SU-DHL-6 (cell line): ENCODE measurements at regions not wholly inside any gene's neighbourhood (a gene's known extent, or its start where the extent isn't known, plus 50 kb on each side); places are given as distances from the start of the nearest gene placed in this dataset.

Experiments used
- EZH2phosphoT487 ChIP-seq: fragments of 200-600 bp; sonication (generic), shearing (Covaris generic); conservative IDR thresholded peaks from 2 replicates; pipeline ENCODE4 v1.6.1; 2018; ENCODE audit warnings: mild to moderate bottlenecking, antibody characterized with exemption, low read length, moderate library complexity, mixed read lengths
- TF ChIP-seq, protein P1 (sequence below): fragments of 200-600 bp; sonication (generic); IDR thresholded peaks from one replicate; pipeline ENCODE4 v1.5.1; 2017; ENCODE audit warnings: antibody characterized with exemption, mild to moderate bottlenecking, low read length, moderate library complexity; ENCODE audit not compliant: insufficient read depth, poor library complexity, severe bottlenecking

GRCh38 chr5:13572163-13572562, 372.3 kb downstream of the DNAH5 start:
- TF ChIP-seq, protein P1, sequence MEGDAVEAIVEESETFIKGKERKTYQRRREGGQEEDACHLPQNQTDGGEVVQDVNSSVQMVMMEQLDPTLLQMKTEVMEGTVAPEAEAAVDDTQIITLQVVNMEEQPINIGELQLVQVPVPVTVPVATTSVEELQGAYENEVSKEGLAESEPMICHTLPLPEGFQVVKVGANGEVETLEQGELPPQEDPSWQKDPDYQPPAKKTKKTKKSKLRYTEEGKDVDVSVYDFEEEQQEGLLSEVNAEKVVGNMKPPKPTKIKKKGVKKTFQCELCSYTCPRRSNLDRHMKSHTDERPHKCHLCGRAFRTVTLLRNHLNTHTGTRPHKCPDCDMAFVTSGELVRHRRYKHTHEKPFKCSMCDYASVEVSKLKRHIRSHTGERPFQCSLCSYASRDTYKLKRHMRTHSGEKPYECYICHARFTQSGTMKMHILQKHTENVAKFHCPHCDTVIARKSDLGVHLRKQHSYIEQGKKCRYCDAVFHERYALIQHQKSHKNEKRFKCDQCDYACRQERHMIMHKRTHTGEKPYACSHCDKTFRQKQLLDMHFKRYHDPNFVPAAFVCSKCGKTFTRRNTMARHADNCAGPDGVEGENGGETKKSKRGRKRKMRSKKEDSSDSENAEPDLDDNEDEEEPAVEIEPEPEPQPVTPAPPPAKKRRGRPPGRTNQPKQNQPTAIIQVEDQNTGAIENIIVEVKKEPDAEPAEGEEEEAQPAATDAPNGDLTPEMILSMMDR = no peak
- no peak for TF ChIP-seq EZH2phosphoT487
